Nephron (organoid): ENCODE measurements at regions not wholly inside any gene's neighbourhood (a gene's known extent, or its start where the extent isn't known, plus 50 kb on each side); places are given as distances from the start of the nearest gene placed in this dataset.

Source experiments
- H3K27ac Mint-ChIP-seq, 3 experiments: 2 replicates each; pipeline ENCODE4 v1.8.0; 2020; ENCODE audit warnings: mixed read lengths in 3 of 3, mild to moderate bottlenecking in 2 of 3, moderate library complexity in 1 of 3
- H3K27me3 Mint-ChIP-seq: 2 replicates; pipeline ENCODE4 v1.8.0; 2021; ENCODE audit warnings: low read depth, mild to moderate bottlenecking, moderate library complexity, mixed read lengths
- H3K36me3 Mint-ChIP-seq: 2 replicates; pipeline ENCODE4 v1.8.0; 2020; ENCODE audit warnings: low read depth, mixed read lengths
- H3K4me1 Mint-ChIP-seq: 2 replicates; pipeline ENCODE4 v1.8.0; 2020; ENCODE audit warnings: mixed read lengths
- H3K4me3 Mint-ChIP-seq, 3 experiments: 2 replicates each; pipeline ENCODE4 v1.8.0; 2020; ENCODE audit warnings: mild to moderate bottlenecking in 3 of 3, mixed read lengths in 3 of 3, moderate library complexity in 2 of 3
- H3K9me3 Mint-ChIP-seq: 2 replicates; pipeline ENCODE4 v1.8.0; 2020; ENCODE audit warnings: mixed read lengths
- CTCF ChIP-seq, 3 experiments: fragments of 200-600 bp; sonication (generic); IDR thresholded peaks; one replicate each; pipeline ENCODE4 v1.5.0; 2021; ENCODE audit warnings: antibody characterized with exemption in 3 of 3; ENCODE audit not compliant: unreplicated experiment in 3 of 3

- Mint-ChIP-seq H3K27me3 (peaks cover 4% of the 10 kb centered on the region), H3K4me1 (peaks cover 39% of the 10 kb centered on the region), H3K27ac (peak overlapping the region in 1 of 3 experiments; percentile 17), H3K36me3 (no peaks in the 10 kb centered on the region), H3K4me3 (no peak overlapping the region), H3K9me3 (peaks cover 5% of the 10 kb centered on the region)
- no peak for TF ChIP-seq CTCF (IDR thresholded peaks at IDR 0.05; ENCODE audit: unreplicated experiment in 3 of 3)
Measured at GRCh38 chr10:78306358-78306757, 272.7 kb downstream of the RPS24 start.

GRCh38 chr10:78307576-78307975, 273.9 kb downstream of the RPS24 start:
- peaks cover 5% of the 10 kb centered on the region for H3K9me3 Mint-ChIP-seq
- H3K27ac Mint-ChIP-seq = no peak overlapping the region
- H3K36me3 Mint-ChIP-seq = no peaks in the 10 kb centered on the region
- peaks cover 4% of the 10 kb centered on the region for H3K27me3 Mint-ChIP-seq
- TF ChIP-seq CTCF (IDR thresholded peaks at IDR 0.05; ENCODE audit: unreplicated experiment in 3 of 3) = no peak
- no peak overlapping the region for H3K4me3 Mint-ChIP-seq
- H3K4me1 Mint-ChIP-seq = peaks cover 27% of the 10 kb centered on the region

GRCh38 chr10:78309536-78310237, 276.0 kb downstream of the RPS24 start:
- Mint-ChIP-seq H3K4me3 (no peak overlapping the region), H3K4me1 (peaks cover 15% of the 10 kb centered on the region), H3K36me3 (no peaks in the 10 kb centered on the region), H3K27ac (peak overlapping the region in 2 of 3 experiments; percentile 3 to 37), H3K27me3 (peaks cover 4% of the 10 kb centered on the region), H3K9me3 (peaks cover 5% of the 10 kb centered on the region)
- TF ChIP-seq CTCF (IDR thresholded peaks at IDR 0.05; ENCODE audit: unreplicated experiment in 3 of 3) = no peak

- TF ChIP-seq CTCF (IDR thresholded peaks at IDR 0.05; ENCODE audit: unreplicated experiment in 3 of 3) = no peak
- H3K4me1 Mint-ChIP-seq = peaks cover 11% of the 10 kb centered on the region
- no peaks in the 10 kb centered on the region for H3K36me3 Mint-ChIP-seq
- peak overlapping the region in 1 of 3 experiments; percentile 46 for H3K27ac Mint-ChIP-seq
- H3K9me3 Mint-ChIP-seq = peaks cover 5% of the 10 kb centered on the region
- no peak overlapping the region for H3K4me3 Mint-ChIP-seq
- peaks cover 4% of the 10 kb centered on the region for H3K27me3 Mint-ChIP-seq
Measured at GRCh38 chr10:78310481-78311080, 276.9 kb downstream of the RPS24 start.

- no peaks in the 10 kb centered on the region for H3K27me3 Mint-ChIP-seq
- peaks cover 24% of the 10 kb centered on the region for H3K4me1 Mint-ChIP-seq
- no peaks in the 10 kb centered on the region for H3K36me3 Mint-ChIP-seq
- no peak overlapping the region for H3K4me3 Mint-ChIP-seq
- no peak for TF ChIP-seq CTCF (IDR thresholded peaks at IDR 0.05; ENCODE audit: unreplicated experiment in 3 of 3)
- H3K27ac Mint-ChIP-seq = peak overlapping the region in 1 of 3 experiments; percentile 6
- no peaks in the 10 kb centered on the region for H3K9me3 Mint-ChIP-seq
Measured at GRCh38 chr10:78312197-78313047, 278.8 kb downstream of the RPS24 start.
